ENCODE measurements at regions not wholly inside any gene's neighbourhood (a gene's known extent, or its start where the extent isn't known, plus 50 kb on each side); places are given as distances from the start of the nearest gene placed in this dataset.

DNA sequence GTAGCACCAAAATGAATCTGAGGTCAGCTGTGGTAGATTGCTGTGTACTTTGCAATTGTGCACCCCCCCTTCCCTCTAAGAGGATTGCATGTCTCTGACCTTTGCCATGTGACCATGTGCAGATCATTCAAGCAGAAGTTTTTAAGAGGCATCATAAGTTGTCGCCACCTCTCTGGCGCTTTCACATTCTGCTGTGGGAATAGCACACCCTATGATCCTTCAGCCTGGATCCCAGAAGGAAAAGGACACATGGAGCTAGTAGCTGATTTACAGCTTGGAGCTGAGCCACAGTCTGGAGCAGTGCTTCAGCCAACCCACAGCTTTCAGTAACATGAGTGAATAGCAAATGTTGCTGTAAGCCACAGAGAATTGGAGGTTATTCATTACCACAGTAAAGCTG lies 158.5 kb downstream of the TSEN15 start:
- TF ChIP-seq CTCF (conservative IDR thresholded peaks at IDR 0.05 in 1 of 2, IDR thresholded peaks at IDR 0.05 in 1 of 2; ENCODE audit: low read depth in 1 of 2, low read length in 2 of 2) (no peak), EZH2 (IDR thresholded peaks at IDR 0.05; ENCODE audit: low read length, missing control alignments) (no peak)

All from fibroblast of lung (primary cell).